Small intestine (tissue), 7 donors: ENCODE measurements at regions not wholly inside any gene's neighbourhood (a gene's known extent, or its start where the extent isn't known, plus 50 kb on each side); places are given as distances from the start of the nearest gene placed in this dataset.

Source experiments
- DNase-seq, 2 donors: peaks; one replicate each; pipeline versions ENCODE4 v3.0.0 to v3.0.0-alpha.2; 2013
- FAIRE-seq: peaks from 2 replicates; lab custom pipeline; 2012; peaks lifted over from hg19 to GRCh38; lab: Jason Lieb, UNC
- H3K27ac ChIP-seq, 3 donors: one replicate each; pipeline ENCODE4 v1.5.1; 2013; ENCODE audit warnings: low read length in 2 of 3, mild to moderate bottlenecking in 2 of 3, control low read depth in 1 of 3, inconsistent platforms in 1 of 3, low read depth in 1 of 3, moderate library complexity in 1 of 3
- H3K27me3 ChIP-seq, 3 donors: one replicate each; pipeline ENCODE4 v1.6.1; 2013; ENCODE audit warnings: low read length in 3 of 3, inconsistent platforms in 1 of 3; ENCODE audit not compliant: control insufficient read depth in 3 of 3, insufficient read depth in 3 of 3
- H3K36me3 ChIP-seq, 3 donors: one replicate each; pipeline ENCODE4 v1.6.1; 2013; ENCODE audit warnings: low read length in 3 of 3, inconsistent platforms in 1 of 3, low read depth in 1 of 3, mild to moderate bottlenecking in 1 of 3, moderate library complexity in 1 of 3; ENCODE audit not compliant: control insufficient read depth in 3 of 3, insufficient read depth in 2 of 3
- H3K4me1 ChIP-seq, 3 donors: one replicate each; pipeline ENCODE4 v1.6.1; 2013; ENCODE audit warnings: low read length in 2 of 3, inconsistent platforms in 1 of 3, low read depth in 1 of 3, mild to moderate bottlenecking in 1 of 3, moderate library complexity in 1 of 3; ENCODE audit not compliant: control insufficient read depth in 3 of 3, insufficient read depth in 2 of 3
- H3K4me3 ChIP-seq, 3 donors: one replicate each; pipeline ENCODE4 v1.5.1; 2013; ENCODE audit warnings: low read length in 3 of 3, control low read depth in 1 of 3, inconsistent platforms in 1 of 3, low read depth in 1 of 3, mild to moderate bottlenecking in 1 of 3, moderate library complexity in 1 of 3
- H3K9me3 ChIP-seq, 2 donors: one replicate each; pipeline ENCODE4 v1.6.1; 2013; ENCODE audit warnings: low read depth in 1 of 2, low read length in 1 of 2; ENCODE audit not compliant: control insufficient read depth in 2 of 2, insufficient read depth in 1 of 2
- WGBS, 3 donors: extraction: QIAGEN DNeasy Blood & Tissue Kit; methylation state at CpG; one replicate each; pipeline ENCODE4 v1.1.7; 2013; 5-methylcytosine and 5-hydroxymethylcytosine counted together
- donor health status: healthy with polysubstance abuse.
- donor health status: control.
- donor health status: control.
- donor health status: Bipolar disorder and iron deficiency.
- donor health status: healthy.

DNA sequence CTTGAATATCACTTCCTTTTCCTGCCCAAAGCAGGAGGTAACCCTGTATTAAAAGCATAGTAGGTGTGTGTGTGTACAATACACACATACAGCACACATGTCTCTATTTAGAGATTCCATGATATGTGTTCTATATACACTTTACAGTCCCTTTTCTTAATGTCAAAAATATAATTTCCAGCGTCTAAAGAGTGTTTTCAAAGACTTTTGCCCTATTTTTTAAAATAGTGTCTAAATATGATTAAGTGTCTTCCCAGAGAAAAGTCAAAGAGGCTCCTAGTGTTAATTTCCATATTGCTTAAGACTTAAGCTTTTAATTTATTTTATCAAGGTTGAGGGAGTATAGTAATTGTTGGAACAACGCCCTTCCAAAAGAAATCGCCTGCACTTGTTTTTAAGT lies 420.3 kb upstream of the POU3F3 start:
- Histone ChIP-seq H3K27ac (no peak overlapping the region), H3K36me3 (no peaks in the 10 kb centered on the region), H3K27me3 (no peaks in the 10 kb centered on the region), H3K9me3 (no peaks in the 10 kb centered on the region), H3K4me1 (no peaks in the 10 kb centered on the region), H3K4me3 (no peak overlapping the region)
- DNase-seq: no peak
- no peak for FAIRE-seq
- 87 to 91% (median 90%) methylated on average over 3 of the region's 3 CpGs for WGBS, 3 donors

DNA sequence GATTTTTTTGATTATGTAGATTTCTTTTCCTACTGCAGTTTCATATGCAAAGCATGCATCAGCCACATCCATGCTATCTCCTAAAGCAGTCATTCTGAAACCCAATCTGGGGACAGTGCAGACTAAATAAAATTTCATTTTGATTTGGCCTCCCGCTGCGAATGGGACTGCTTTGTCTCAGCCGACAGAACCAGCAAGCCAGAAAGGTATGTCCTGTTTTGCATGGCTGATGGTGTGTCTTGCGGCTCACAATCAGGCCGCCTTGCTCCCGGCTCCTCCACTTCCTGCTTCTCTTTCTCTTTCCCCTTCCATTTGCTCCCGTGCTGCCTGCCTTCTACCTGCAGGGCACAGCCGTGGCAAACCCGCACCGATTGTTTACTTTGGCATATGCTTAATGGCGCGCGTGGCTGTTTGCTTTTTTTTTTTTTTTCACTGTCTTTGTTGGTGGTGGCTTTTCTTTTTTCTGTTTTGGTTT lies 419.6 kb upstream of the POU3F3 start:
- Histone ChIP-seq H3K4me3 (peak overlapping the region in 2 of 3 donors; percentile 29 to 30), H3K36me3 (no peaks in the 10 kb centered on the region), H3K27ac (no peak overlapping the region), H3K4me1 (no peaks in the 10 kb centered on the region), H3K9me3 (no peaks in the 10 kb centered on the region), H3K27me3 (no peaks in the 10 kb centered on the region)
- FAIRE-seq: no peak
- 1 to 10% (median 5%) methylated on average over 13 of the region's 13 CpGs for WGBS, 3 donors
- DNase-seq: peak; percentile 53 to 73

DNA sequence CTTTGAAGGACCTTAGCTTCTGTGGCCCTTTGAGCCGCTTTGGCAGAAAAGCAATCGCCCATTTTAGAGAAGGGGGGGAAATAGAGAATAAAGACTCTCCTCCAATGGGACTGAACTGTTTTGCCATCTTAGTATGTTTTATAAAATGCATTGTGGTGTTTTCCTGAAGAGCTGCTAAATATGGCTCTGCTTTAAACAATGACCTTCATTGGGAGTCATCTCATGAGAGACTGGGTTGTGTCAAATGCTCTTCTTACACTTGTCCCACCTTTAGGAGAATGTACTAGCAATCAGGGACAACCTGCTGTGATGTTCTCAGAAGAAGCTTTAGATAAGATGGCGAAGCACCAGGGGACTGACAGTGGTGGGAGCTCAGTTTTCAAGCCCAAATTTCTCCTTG lies 418.9 kb upstream of the POU3F3 start:
- Histone ChIP-seq H3K9me3 (no peaks in the 10 kb centered on the region), H3K4me1 (no peaks in the 10 kb centered on the region), H3K36me3 (no peaks in the 10 kb centered on the region), H3K27me3 (no peaks in the 10 kb centered on the region), H3K4me3 (no peak overlapping the region), H3K27ac (no peak overlapping the region)
- DNase-seq: no peak
- WGBS, 3 donors: 75 to 89% (median 79%) methylated on average over 3 of the region's 3 CpGs
- no peak for FAIRE-seq

DNA sequence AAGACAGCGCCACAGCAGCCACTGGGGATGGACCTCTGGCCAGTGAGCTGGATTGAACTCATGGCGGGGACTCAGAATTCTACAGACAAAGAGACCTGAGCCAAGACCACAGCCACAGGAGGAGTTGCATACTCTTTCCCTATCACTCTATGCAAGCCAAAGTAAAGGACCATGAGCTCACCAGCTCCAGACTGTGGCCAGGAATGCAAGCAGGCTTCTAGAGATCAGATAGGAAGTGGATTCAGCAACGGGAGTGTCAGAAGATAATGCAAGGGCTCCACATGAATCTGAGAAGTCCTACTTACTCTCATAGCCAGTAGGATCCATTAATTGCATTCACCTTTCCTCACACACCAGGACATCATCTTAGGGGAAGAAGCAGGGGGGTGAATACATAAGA lies 415.4 kb upstream of the POU3F3 start:
- no peak overlapping the region for H3K4me3 ChIP-seq
- H3K27me3 ChIP-seq: no peaks in the 10 kb centered on the region
- no peaks in the 10 kb centered on the region for H3K9me3 ChIP-seq
- FAIRE-seq (no peak), DNase-seq (no peak)
- H3K27ac ChIP-seq: no peak overlapping the region
- H3K36me3 ChIP-seq: no peaks in the 10 kb centered on the region
- WGBS, 3 donors: 71 to 82% (median 75%) methylated on average over 3 of the region's 3 CpGs
- no peaks in the 10 kb centered on the region for H3K4me1 ChIP-seq

DNA sequence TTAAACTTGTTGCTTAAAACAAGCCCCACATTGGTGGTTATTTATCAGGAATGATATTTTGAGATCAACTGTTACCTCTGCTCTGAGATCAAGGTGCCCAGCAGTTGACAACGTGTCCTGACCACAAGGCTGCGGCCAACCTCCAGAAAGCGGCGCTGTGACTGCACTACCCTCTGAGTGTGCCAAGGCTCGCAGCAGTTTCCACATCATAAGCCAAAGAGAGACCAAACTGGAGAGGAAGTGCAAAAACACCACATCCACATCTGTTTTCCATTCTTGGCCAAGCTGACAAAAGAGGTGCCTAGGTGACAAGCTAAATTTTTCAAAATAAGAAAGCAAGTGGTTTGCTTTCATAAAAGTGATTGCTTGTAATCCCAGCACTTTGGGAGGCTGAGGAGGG lies 410.8 kb upstream of the POU3F3 start:
- DNase-seq: no peak
- WGBS, 3 donors: 58 to 84% (median 64%) methylated on average over 5 of the region's 5 CpGs
- H3K9me3 ChIP-seq: no peaks in the 10 kb centered on the region
- H3K27me3 ChIP-seq: no peaks in the 10 kb centered on the region
- no peak overlapping the region for H3K4me3 ChIP-seq
- H3K27ac ChIP-seq: no peak overlapping the region
- H3K36me3 ChIP-seq: no peaks in the 10 kb centered on the region
- H3K4me1 ChIP-seq: no peaks in the 10 kb centered on the region
- no peak for FAIRE-seq

DNA sequence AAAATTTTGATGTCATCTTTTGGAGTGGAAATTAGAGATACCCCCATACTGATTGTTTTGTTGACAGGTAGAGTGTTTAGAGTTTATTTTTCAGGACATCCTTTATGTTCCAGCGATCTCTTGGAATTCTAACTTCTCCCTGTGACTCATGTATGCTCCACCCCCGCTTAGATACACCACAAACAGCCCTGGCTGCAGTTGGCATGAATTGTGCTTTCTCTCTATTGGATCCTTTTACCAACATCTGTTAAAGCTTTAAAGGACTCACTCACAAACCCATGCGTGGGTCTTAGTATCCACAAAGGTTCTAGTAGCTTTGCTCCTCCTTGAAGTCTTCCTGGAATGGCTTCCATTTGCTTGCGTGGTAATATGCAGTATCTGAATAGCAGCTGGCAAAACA lies 409.5 kb upstream of the POU3F3 start:
- no peaks in the 10 kb centered on the region for H3K27me3 ChIP-seq
- FAIRE-seq: no peak
- 53 to 75% (median 62%) methylated on average over 4 of the region's 4 CpGs for WGBS, 3 donors
- H3K9me3 ChIP-seq: no peaks in the 10 kb centered on the region
- H3K27ac ChIP-seq: no peak overlapping the region
- H3K36me3 ChIP-seq: no peaks in the 10 kb centered on the region
- no peak for DNase-seq
- no peak overlapping the region for H3K4me3 ChIP-seq
- H3K4me1 ChIP-seq: no peaks in the 10 kb centered on the region

DNA sequence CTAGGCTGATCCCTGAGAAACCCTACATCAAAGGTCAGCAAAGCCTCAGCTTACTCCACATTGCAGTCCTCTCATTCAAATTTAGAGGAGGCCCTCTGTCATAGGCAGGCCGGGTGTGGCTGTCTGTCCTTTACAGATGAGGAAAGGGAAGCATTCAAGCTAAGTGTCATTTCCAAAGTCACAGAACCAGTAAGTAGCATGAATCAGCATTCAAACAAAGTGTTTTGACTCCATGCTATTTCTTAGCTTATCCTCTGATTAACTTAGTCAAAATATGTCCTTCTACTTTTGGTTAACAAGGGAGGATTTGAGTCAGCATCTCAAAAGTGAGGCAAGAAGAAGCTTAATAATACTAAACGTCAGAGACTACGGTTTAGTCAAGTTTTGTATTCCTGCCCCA lies 409.0 kb upstream of the POU3F3 start:
- Histone ChIP-seq H3K27me3 (no peaks in the 10 kb centered on the region), H3K9me3 (no peaks in the 10 kb centered on the region), H3K4me1 (no peaks in the 10 kb centered on the region), H3K27ac (no peak overlapping the region), H3K36me3 (no peaks in the 10 kb centered on the region), H3K4me3 (no peak overlapping the region)
- FAIRE-seq (no peak), DNase-seq (no peak)
- 71 to 78% (median 75%) methylated on average over 3 of the region's 3 CpGs for WGBS, 3 donors

DNA sequence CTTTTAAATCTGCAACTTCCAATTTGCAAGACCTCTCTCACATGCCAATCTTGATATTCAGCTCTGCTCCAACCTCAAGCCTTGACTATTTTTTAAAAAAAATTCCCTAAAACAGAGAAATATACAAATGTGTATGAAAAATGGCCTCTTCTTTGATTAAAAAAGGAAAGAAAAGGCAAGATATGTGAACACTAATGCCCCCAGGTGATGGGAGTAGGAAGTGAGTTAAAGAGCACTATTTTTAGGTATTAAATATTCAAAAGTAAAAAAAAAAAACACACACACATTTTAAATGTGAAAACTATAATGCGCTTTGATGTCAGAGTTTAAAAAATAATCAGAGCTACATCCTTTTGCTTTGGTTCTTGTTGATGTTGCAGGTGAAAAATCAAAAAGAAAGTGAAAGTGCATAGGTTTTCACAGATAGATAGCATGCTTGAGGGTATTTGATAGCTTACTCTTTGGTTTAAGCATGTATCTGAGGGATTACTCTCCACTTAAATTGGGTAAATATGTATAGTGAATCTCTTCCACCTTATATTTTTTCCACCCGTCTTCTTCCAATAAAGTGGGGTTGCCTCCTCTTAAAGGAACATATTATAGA lies 406.0 kb upstream of the POU3F3 start:
- Histone ChIP-seq H3K4me3 (no peak overlapping the region), H3K4me1 (no peaks in the 10 kb centered on the region), H3K36me3 (no peaks in the 10 kb centered on the region), H3K27ac (no peak overlapping the region), H3K9me3 (no peaks in the 10 kb centered on the region), H3K27me3 (no peaks in the 10 kb centered on the region)
- FAIRE-seq (no peak), DNase-seq (no peak)
- WGBS, 3 donors: 71 to 78% (median 76%) methylated on average over 2 of the region's 2 CpGs
